GF-D8 (cell line): ENCODE measurements at regions not wholly inside any gene's neighbourhood (a gene's known extent, or its start where the extent isn't known, plus 50 kb on each side); places are given as distances from the start of the nearest gene placed in this dataset.
"Not testable (repeated sequence)": the region's sequence is repeated elsewhere in the genome, so short reads cannot be mapped to it uniquely, and the experiment has no call there.

Experiments used
- DNase-seq: peaks from one replicate; lab custom pipeline; 2025; lab: John Stamatoyannopoulos, UW

GRCh38 chr18:76720683-76721082 lies 101.7 kb upstream of the ZNF236 start:
- DNase-seq: no peak

DNA sequence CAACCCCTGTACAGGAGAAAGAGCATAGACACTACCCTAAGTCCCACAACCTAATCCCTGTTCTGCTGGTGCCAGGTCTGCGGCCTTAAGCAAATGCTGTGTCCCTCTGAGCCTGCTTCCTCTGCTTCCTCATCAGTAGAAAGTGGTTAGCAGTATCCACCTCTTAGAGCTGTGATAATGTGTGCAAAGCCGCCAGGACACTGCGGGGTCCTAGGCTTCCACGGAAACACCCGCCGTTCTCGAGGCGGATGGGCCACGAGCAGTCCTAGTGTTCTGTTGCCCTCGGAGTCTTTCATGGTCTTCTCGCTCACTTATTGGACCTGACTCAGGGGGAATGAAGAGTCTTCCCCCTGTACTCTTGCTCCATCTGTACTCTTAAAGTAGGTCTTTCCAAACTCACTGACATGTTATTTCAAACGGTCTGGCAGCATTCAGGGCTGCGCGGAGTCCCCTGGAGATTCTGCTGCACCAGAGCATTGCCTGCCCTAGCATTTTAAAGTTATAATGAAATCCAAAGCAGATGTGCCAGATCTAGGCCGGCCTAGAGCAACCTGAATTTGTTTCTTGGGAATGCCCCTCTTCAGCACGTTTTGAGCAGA lies 107.2 kb upstream of the ZNF236 start:
- DNase-seq: no peak

DNA sequence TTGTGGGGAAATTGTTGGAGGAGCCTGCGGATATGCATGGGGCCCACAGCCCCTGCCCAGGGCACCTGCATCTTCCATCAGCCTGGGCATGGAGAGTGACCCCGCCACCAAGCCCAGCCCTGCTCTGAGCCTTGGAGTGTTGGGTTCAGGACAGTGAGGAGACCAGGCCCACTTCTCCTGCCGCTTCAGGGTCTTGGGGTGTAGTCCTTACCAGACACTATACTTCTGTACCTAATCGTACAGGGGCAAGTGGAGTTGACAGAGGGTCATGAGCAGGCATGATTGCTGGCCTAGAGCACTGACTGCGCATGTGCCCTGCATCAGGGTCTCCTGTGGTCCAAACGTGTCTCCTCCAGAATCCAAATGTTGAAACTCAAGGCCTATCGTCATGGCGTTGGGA lies 108.9 kb upstream of the ZNF236 start:
- DNase-seq: no peak

DNA sequence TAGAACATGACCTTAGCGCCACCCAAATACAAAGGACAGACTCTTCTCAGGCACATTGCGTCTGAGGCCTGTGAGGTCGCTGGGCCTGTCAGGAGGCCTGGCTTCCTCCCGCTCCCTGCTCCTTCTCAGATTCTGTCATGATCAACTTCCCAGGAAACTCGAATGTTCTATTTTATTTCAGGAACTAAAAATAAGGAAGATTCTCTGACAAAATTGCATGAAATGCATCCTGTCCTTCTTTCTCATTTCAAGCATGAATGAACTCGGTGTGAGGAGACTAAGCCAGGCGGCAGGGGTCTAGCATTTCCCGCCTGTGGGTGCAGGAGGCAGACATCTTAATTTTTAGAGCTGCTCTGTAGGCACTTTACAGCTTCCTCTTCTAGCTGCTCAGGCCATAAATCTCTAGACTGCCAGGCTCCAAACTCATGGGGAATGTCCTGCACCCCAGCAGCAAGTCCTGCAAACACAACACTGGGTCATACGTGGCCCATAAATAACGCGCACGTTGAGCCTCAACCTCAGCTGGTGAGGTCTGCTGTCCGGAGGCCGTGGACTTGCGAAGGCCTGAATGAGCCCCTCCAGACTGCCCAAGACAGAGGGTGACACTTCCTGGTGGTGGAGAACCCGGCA lies 109.7 kb upstream of the ZNF236 start:
- DNase-seq: no peak

- DNase-seq: no peak
These were observed 111.5 kb upstream of the ZNF236 start for GRCh38 chr18:76710646-76711520.

DNA sequence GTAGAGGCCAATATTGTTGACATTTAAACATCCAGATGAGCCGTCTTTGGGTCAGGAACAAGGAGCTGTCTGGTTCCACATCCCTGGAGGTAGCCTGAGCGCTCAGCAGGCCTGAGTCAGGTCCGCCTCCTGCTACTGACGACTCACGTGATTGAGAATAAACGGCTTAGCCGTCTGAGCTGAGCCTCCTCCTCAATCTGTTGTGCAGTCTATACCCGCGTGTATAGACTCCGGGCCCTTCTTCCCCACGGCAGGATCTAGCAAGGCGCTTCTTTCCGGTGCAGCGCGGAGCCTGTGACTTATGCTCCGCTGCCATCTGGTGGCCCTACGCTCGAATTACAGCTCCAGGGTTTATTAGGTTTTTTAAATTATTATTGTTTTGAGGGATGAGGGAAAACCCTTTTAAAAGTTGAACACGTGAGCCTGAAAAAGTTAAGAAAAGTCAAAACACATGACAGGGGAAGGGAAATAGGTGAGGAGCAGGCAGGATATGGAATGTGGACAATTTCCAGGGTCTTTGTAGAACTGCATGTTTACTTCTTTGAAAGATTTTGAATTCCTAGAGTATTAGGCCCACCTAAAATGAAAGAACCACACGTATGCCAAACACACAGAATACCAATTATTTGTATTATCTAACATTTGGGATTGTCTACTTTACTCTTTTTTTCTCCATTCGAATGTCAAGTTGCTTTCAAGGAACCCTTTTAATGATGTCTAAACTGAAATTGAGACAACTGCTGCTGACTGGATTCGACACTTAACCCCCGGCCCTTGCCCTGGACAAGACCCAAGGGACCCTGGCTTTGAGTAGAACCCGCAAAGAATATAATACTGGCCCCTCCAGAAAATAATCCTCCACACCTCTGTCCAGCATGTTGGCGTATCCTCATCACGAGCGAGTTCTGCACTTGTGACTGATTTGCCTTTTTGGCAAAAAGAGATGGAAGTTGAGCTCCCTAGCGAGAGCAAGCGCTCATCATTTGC lies 112.4 kb upstream of the ZNF236 start:
- no peak for DNase-seq

DNA sequence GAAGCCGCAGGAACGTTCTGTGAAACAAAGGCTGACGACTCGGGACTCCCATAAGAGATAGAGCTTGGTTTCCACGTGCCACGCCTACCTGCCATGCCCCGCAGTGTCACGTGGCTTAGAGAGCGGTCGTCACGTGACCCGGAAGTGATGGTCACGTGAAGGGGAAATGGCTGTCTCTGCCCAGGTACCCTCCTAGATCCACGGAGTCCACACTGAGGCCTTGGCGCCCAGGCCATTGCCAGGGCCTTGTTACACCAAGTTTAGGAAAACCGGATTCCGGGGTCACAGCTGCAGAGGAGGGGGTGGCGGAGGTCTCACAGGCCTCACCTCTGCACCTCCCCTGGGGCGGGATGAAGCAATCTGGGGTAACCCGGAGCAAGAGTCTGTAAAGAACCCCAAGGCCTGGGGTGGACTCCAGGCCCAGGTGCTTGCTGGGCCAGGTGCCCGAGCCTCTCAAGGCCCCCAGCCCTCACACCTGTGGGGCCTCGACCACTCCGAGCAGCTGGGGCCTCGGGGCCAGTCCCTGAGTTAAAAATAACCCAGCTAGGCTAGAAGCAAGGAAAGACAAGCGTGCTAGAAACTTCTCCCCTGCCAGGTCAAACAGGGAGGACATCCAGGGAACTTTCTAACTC lies 113.5 kb upstream of the ZNF236 start:
- no peak for DNase-seq

- DNase-seq: no peak
These were observed 114.2 kb upstream of the ZNF236 start for GRCh38 chr18:76708071-76708721.

GRCh38 chr18:76707534-76707933 lies 114.8 kb upstream of the ZNF236 start:
- DNase-seq: no peak

GRCh38 chr18:76704589-76704988 lies 117.8 kb upstream of the ZNF236 start:
- DNase-seq: not testable (repeated sequence)

DNA sequence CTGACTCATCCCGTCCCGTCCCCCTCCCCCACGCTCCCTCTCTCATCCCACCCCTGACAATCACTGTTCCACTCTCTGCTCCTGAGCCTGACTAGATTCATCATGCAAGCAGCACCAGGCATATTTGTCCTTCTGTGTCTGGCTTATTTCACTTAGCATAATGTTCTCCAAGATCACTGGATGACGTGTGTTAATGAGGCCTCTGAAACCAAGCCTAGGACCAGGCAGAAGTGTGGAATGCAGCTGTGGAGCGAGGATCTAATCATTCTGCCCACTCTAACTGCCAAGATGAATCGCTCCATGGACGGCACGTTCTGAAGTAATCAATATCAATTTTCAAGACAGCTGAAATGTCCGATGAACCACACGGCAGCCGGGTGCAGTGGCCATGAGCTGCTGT lies 122.4 kb upstream of the ZNF236 start:
- DNase-seq: no peak

GRCh38 chr18:76697441-76697901 lies 124.9 kb upstream of the ZNF236 start:
- no peak for DNase-seq

DNA sequence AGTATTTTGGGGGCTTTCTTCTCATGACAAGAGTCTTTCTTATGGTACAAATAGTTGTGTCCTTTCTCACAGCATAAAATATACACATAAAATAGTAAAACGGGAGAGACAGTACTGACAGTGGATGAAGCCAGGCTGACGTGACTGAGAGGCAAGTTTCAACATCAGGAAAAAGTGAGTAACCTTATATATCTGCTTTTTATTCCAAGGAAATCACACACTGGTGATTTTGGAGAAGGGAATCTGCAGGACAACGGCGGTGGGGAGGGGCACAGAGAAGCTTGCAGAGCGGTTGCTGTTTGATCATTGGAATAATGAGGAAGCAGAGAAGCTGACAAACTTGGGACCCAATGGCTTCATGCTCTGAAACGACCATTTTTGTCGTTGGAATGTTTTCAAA lies 130.6 kb upstream of the ZNF236 start:
- DNase-seq: no peak

GRCh38 chr18:76689646-76690264 lies 132.6 kb upstream of the ZNF236 start:
- DNase-seq: no peak

GRCh38 chr18:76688724-76689472 lies 133.5 kb upstream of the ZNF236 start:
- no peak for DNase-seq

DNA sequence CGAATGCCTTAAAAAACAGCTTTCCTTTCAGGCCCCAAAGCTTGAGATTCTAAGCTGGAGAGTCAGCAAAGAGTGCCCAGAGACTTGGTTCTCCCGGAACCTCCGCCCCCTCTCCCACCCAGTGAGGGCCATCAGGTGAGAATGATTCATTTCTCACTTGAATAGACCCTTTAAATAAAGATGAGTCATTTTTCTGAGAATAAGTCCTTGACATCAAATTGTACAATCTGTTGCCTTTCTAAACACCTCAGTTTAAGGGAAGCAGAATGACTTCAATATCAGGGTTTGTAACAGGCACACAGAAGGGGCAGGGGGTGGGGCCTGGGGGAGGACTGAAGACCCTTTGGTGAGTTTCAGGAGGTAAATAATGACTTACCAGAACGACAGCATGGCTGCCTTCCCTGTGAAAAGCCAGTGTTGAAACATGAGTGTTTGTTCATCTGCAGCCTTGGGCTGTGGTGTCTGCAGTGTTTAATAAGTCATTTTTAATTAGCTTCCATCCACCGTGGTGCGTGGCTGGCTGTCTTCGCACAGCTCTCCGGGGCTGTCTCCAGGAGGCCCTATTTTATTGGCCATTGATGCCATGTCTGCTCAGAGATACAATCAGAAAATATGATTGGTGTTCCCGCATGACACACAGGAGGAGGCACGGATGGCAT lies 134.9 kb upstream of the ZNF236 start:
- no peak for DNase-seq

- peak; percentile 21 for DNase-seq
These were observed 135.6 kb upstream of the ZNF236 start for GRCh38 chr18:76686737-76687231.

DNA sequence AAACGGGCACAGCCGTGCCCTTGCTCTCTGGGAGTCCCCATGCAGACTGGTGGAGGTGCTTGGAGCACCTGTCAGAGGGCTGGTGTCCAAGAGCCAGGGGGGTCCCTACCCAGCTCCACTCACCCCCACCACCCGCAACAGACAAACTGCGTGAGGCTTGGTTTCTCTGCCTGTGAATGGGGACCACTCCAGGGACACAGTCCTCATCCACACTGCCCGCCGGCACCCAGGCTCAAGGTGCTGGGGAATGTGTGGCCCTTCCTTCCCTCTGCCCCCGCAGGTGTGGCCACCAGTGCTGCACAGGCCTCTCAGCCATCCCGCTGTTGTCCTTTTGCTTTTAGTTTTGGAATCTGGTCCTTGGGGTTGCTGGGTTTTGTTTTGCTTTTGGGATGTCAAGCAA lies 136.5 kb upstream of the ZNF236 start:
- no peak for DNase-seq

DNA sequence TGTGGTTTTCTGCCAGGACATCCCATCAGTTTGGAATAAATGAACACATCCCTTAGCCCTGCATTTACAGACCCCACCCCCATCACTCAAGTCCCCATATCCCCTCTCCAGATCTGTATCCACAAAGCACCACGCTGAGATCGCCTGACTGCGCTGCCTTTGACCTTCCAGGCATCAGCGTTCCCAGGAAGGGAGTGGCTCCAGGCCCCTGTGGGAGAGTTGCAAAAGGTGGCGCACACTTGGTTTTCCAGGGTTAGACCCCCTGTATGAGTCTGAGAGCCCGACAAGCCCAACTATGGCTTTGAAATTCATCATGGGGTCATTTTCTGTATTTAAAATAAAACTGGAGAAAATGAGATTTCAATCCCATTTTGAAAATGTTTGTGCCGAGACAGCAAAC lies 137.0 kb upstream of the ZNF236 start:
- DNase-seq: no peak
